ENCODE measurements at regions not wholly inside any gene's neighbourhood (a gene's known extent, or its start where the extent isn't known, plus 50 kb on each side); places are given as distances from the start of the nearest gene placed in this dataset.

DNA sequence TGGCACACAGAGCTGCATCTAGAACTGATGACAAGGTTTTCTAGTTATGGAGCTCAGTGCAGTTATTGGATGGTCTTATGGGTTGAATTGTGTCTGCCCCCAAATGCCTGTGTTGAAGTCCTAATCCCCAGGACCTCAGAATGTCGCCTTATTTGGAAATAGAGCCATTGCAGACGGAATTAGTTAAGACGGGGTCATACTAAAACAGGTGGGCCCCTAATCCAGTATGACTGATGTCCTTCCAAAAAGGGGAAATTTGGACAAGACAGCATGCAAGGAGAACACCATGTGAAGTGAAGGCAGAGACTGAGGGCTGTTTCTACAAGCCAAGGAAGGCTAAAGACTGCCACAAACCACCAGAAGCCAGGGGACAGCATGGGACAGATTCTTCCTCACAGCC, 148.7 kb downstream of the KCTD12 start:
- TF ChIP-seq TAF1 (IDR thresholded peaks at IDR 0.05; ENCODE audit: low read depth, low read length) = no peak
- TF ChIP-seq SPI1 (IDR thresholded peaks at IDR 0.05; ENCODE audit: low read depth, low read length) = no peak
- TF ChIP-seq POLR2A (IDR thresholded peaks at IDR 0.05; ENCODE audit: low read depth, low read length) = no peak
- TF ChIP-seq POLR2AphosphoS5 (IDR thresholded peaks at IDR 0.05; ENCODE audit: low read depth, low read length) = no peak
- no peak for TF ChIP-seq PAX5 (IDR thresholded peaks at IDR 0.05; ENCODE audit: insufficient read depth, low read length, severe bottlenecking)
- TF ChIP-seq POU2F2 (IDR thresholded peaks at IDR 0.05; ENCODE audit: low read depth, low read length) = no peak
